Retinal pigment epithelial cell (primary cell): ENCODE measurements at regions not wholly inside any gene's neighbourhood (a gene's known extent, or its start where the extent isn't known, plus 50 kb on each side); places are given as distances from the start of the nearest gene placed in this dataset.

Experiments used
- DNase-seq: peaks from one replicate; pipeline ENCODE4 v3.0.0-alpha.2; 2010; ENCODE audit warnings: low read depth
- H3K4me3 ChIP-seq: 2 replicates; pipeline ENCODE4 v1.5.1; 2011; ENCODE audit warnings: mild to moderate bottlenecking, low read length, control low read depth, moderate library complexity
- TF ChIP-seq, protein P1 (sequence below): conservative IDR thresholded peaks from 2 replicates; pipeline ENCODE4 v1.5.1; 2011; ENCODE audit warnings: low read depth, low read length, control low read depth, inconsistent platforms

DNA sequence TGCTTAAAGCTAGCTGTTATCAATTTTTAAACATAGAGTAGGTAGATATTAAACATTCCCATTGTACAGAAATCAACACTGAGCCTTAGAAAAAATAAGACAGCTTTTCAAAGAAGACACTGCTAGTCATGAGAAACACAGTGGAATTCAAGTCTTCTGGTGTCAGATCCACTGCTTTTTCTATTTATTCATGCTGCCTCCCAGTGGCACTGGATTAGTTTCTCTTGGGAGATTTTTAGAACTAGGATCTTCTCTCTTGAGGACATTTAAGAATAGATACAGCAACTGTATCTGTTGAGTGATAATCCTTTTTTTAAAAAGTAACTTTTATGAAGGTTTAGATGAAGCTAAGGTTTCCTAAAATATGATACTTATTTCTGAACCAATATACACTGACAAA is 1635.4 kb upstream of the C9orf72 start:
- no peak for DNase-seq
- H3K4me3 ChIP-seq: no peak overlapping the region
- TF ChIP-seq, protein P1, sequence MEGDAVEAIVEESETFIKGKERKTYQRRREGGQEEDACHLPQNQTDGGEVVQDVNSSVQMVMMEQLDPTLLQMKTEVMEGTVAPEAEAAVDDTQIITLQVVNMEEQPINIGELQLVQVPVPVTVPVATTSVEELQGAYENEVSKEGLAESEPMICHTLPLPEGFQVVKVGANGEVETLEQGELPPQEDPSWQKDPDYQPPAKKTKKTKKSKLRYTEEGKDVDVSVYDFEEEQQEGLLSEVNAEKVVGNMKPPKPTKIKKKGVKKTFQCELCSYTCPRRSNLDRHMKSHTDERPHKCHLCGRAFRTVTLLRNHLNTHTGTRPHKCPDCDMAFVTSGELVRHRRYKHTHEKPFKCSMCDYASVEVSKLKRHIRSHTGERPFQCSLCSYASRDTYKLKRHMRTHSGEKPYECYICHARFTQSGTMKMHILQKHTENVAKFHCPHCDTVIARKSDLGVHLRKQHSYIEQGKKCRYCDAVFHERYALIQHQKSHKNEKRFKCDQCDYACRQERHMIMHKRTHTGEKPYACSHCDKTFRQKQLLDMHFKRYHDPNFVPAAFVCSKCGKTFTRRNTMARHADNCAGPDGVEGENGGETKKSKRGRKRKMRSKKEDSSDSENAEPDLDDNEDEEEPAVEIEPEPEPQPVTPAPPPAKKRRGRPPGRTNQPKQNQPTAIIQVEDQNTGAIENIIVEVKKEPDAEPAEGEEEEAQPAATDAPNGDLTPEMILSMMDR: no peak

DNA sequence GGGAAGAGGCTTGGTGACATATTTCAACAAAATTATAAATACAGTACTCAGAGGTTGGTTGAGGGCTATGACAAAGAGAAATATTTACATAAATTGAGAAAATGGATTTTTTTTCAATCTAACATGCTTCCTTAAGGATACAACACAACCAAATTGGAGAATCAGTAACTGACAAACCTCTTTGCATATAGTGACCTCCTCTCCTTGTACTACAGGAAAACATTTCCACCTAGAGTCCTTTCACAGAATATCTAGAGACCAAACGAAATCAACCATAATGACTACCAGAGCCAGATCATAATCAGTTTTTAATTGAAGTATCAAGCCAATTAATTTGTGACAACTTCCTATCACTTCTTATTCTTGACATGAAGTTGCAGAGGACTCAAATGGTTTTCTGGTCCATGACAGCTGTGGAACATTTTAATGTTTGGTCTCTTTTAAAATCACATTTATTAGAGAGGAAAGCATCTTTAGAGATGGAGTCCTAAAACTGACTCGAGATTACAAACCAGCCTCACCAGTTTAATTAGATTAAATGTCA is 1636.5 kb upstream of the C9orf72 start:
- TF ChIP-seq, protein P1: no peak
- no peak for DNase-seq
- no peak overlapping the region for H3K4me3 ChIP-seq

DNA sequence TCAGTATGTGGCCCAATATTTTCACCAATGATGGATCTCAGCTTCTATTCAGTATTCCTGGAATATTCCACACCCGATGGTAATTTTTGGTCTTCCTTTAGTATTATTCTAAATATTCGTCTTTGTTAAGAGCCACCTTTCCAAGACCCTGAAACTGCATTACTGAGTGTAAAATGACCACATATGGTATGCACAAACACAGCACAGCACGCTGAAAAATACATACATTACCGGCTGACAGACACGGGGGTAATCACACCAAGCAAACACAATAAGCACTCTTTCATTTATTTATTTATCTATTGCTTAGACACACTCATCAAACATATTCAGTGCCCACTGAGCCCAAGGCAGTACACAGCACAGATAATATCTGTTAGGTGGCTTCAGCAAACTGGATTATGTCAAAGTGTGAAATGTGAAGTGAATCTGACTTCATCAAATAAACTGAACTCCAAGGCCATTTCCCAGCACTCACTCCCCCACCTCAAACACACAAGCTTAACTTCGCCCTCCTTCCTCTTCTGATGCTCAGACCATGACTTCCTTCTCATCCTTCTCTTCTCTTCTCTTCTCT is 1637.8 kb upstream of the C9orf72 start:
- no peak for DNase-seq
- TF ChIP-seq, protein P1: no peak
- no peak overlapping the region for H3K4me3 ChIP-seq

DNA sequence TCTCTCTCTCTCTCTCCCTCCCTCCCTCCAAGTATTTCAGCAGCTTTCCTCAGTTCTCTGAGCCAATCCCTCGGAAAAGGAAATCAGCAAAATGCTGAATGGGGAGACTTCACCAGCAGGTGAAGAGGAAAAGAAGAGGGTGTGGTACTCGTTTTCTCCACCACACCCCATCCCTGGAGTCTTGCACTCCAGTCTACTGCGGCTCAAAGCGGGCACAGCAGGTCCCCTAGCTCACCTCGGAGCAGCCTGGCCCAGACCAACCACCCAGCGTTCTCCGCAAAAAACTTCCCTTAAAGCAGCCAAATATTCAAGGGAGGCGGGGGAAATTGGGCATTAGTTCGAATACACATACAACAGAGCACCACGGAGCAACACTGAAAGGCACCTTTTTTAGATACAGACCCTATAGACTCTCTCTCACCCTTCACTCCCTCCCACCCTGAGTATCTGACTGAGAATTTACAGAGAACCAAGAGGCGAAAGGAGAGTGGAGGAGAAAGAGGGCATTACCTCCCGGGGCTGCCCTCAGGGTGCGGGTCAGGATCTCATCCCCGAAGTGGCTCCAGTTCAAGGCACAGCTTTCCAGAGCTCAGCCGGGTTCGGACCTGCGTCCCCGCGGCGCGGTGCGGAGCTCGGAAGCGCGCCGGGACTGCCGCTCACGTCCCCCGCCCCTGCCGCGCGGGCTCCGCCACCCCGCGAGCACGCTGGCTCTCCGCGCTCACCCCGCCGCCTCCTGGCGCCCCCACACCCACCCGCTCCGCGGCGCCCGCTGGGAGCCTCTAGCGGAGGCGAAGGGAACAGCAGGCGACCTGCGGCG is 1638.5 kb upstream of the C9orf72 start:
- TF ChIP-seq, protein P1: peak; percentile 73
- DNase-seq: no peak
- H3K4me3 ChIP-seq: peak overlapping the region; percentile 60

DNA sequence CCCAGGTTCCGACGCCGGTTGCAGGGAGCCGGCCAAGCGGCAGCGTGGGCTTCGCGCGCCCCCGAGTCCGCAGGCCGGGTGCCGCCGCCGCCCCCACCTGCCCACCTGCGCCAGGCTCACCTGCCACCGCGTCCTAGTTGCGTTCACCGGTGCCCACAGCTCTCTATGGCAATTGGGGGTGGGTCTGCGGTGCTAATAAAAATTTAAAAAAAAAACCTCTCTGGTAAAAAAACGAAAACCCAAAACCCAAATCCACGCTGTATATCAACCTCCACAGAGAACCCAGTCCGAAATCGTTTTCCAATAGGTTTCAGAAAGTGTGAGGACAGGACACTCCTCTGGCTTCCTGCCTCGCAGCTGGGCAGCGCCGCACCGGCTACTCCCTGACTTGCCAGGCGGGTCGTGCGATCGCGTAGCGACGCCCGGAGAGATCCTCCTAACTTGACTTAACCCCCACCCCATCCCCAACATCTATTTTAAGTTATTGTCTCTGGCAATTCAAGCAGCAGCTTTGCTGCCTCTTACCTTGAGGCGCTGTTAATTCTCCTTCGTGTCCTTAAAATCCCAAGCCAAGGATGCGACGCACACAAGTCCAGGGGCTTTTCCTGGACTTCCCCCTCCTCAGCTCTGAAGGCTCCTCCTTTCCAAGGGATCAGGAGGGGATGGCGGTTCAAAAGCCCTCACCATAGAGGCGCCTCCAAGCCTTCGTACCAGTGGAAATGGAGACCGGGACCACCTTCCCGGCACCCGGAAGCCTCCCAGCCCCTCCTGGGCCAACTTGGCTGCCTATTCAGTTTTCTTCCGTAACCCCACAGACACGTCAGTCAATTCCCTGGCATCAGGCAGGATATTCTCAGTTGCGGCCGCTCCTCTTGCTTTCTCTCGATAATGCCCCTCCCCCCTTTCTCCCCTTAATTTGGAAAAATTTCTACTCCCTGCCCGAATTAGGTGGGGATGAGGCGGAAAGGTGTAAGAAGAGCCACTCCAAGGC is 1639.4 kb upstream of the C9orf72 start:
- DNase-seq: no peak
- TF ChIP-seq, protein P1: peak; percentile 10
- H3K4me3 ChIP-seq: peak overlapping the region; percentile 77

DNA sequence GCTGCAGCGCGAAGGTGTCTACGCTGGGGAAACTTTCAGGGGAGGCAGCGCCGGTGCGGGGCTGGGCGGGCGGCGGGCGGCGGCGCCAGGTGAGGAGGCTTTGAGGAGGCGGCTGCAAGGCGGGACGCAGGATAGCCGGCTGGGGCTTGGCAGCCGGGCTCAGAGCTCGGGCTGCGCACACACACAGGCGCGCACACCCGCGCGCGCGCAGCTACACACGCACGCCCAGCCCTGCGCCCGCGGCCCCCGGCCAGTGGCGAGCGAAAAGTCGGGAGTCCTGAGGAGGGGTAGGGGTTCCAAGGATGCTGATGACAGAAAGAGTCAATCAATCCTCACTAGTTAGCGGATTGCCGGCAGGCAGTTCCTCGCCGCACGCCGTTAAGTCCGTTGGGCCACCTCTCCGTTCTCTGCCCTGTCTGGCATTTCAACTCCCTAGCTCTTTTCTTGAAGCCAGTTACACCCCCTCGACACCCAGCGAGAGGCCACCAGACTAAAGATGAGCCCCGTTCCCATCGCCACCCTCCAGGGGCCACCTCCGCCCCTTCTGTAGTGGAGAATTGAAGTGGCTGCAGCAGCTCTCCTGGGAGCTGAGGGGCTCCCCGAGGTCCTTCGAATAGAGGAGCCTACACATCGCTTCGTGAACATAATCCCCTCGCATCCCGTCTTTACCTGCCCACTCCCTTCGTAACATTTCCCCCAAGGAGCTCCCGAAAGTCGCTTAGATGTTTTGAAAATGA is 1640.3 kb upstream of the C9orf72 start, which contains the start of gene LINGO2:
TSS of gene LINGO2 (minus strand) at position 185 of the 737 bp plus-strand sequence.
- TF ChIP-seq, protein P1: no peak
- no peak for DNase-seq
- peak within 1 kb of the TSS; percentile 77 for H3K4me3 ChIP-seq
